ENCODE measurements at regions not wholly inside any gene's neighbourhood (a gene's known extent, or its start where the extent isn't known, plus 50 kb on each side); places are given as distances from the start of the nearest gene placed in this dataset.
"Not testable (repeated sequence)": the region's sequence is repeated elsewhere in the genome, so short reads cannot be mapped to it uniquely, and the experiment has no call there.

GRCh38 chr2:117299451-117299850 lies 515.0 kb upstream of the DDX18 start:
- POLR2A ChIA-PET = no interaction called here
- intact Hi-C loops (cut with DNase I, micrococcal nuclease) = no loop called here
- H3K27ac Mint-ChIP-seq = no peak overlapping the region
- H3K27me3 Mint-ChIP-seq = no peaks in the 10 kb centered on the region
- H3K36me3 Mint-ChIP-seq (ENCODE audit: low read depth) = no peaks in the 10 kb centered on the region
- H3K4me3 Mint-ChIP-seq = no peak overlapping the region
- peaks cover 6% of the 10 kb centered on the region for H3K9me3 Mint-ChIP-seq (ENCODE audit: low read depth)
- ATAC-seq = no peak
- CTCF ChIA-PET = no interaction called here
- no peaks in the 10 kb centered on the region for H3K4me1 Mint-ChIP-seq
- no peak for DNase-seq

- H3K4me1 Mint-ChIP-seq = no peaks in the 10 kb centered on the region
- no peak for DNase-seq
- H3K4me3 Mint-ChIP-seq = no peak overlapping the region
- no peak overlapping the region for H3K27ac Mint-ChIP-seq
- no peaks in the 10 kb centered on the region for H3K27me3 Mint-ChIP-seq
- intact Hi-C loops (cut with DNase I, micrococcal nuclease) = no loop called here
- POLR2A ChIA-PET = no interaction called here
- CTCF ChIA-PET = no interaction called here
- peaks cover 3% of the 10 kb centered on the region for H3K9me3 Mint-ChIP-seq (ENCODE audit: low read depth)
- H3K36me3 Mint-ChIP-seq (ENCODE audit: low read depth) = no peaks in the 10 kb centered on the region
- no peak for ATAC-seq
Measured at GRCh38 chr2:117308861-117309770, 505.4 kb upstream of the DDX18 start.

- Mint-ChIP-seq H3K4me3 (no peak overlapping the region), H3K27ac (no peak overlapping the region), H3K9me3 (ENCODE audit: low read depth) (peaks cover 9% of the 10 kb centered on the region), H3K27me3 (no peaks in the 10 kb centered on the region), H3K36me3 (ENCODE audit: low read depth) (no peaks in the 10 kb centered on the region), H3K4me1 (no peaks in the 10 kb centered on the region)
- DNase-seq (no peak), ATAC-seq (no peak)
- intact Hi-C loops (cut with DNase I, micrococcal nuclease) = no loop called here
- CTCF ChIA-PET = no interaction called here
- POLR2A ChIA-PET = no interaction called here
Measured at GRCh38 chr2:117321816-117322215, 492.7 kb upstream of the DDX18 start.

GRCh38 chr2:117323331-117323730 lies 491.2 kb upstream of the DDX18 start:
- Mint-ChIP-seq H3K4me1 (no peaks in the 10 kb centered on the region), H3K4me3 (no peak overlapping the region), H3K9me3 (ENCODE audit: low read depth) (peaks cover 9% of the 10 kb centered on the region), H3K27ac (no peak overlapping the region), H3K27me3 (no peaks in the 10 kb centered on the region), H3K36me3 (ENCODE audit: low read depth) (no peaks in the 10 kb centered on the region)
- DNase-seq = no peak
- POLR2A ChIA-PET = no interaction called here
- CTCF ChIA-PET = no interaction called here
- intact Hi-C loops (cut with DNase I, micrococcal nuclease) = no loop called here
- ATAC-seq = no peak

- ATAC-seq = no peak
- Mint-ChIP-seq H3K9me3 (ENCODE audit: low read depth) (peaks cover 5% of the 10 kb centered on the region), H3K27ac (no peak overlapping the region), H3K27me3 (no peaks in the 10 kb centered on the region), H3K36me3 (ENCODE audit: low read depth) (no peaks in the 10 kb centered on the region), H3K4me1 (no peaks in the 10 kb centered on the region), H3K4me3 (no peak overlapping the region)
- DNase-seq = no peak
- intact Hi-C loops (cut with DNase I, micrococcal nuclease) = no loop called here
- POLR2A ChIA-PET = no interaction called here
- CTCF ChIA-PET = no interaction called here
Measured at GRCh38 chr2:117330641-117331040, 483.9 kb upstream of the DDX18 start.

- ChIA-PET POLR2A (no interaction called here), CTCF (no interaction called here)
- DNase-seq = no peak
- H3K27ac Mint-ChIP-seq = no peak overlapping the region
- no peaks in the 10 kb centered on the region for H3K36me3 Mint-ChIP-seq (ENCODE audit: low read depth)
- no peak for ATAC-seq
- H3K4me3 Mint-ChIP-seq = no peak overlapping the region
- H3K27me3 Mint-ChIP-seq = no peaks in the 10 kb centered on the region
- no peaks in the 10 kb centered on the region for H3K4me1 Mint-ChIP-seq
- intact Hi-C loops (cut with DNase I, micrococcal nuclease) = no loop called here
- peaks cover under 1% of the 10 kb centered on the region for H3K9me3 Mint-ChIP-seq (ENCODE audit: low read depth)
Measured at GRCh38 chr2:117335967-117336366, 478.5 kb upstream of the DDX18 start.

- ChIA-PET CTCF (no interaction called here), POLR2A (no interaction called here)
- H3K4me3 Mint-ChIP-seq = no peak overlapping the region
- no peaks in the 10 kb centered on the region for H3K36me3 Mint-ChIP-seq (ENCODE audit: low read depth)
- no peaks in the 10 kb centered on the region for H3K27me3 Mint-ChIP-seq
- peaks cover 2% of the 10 kb centered on the region for H3K9me3 Mint-ChIP-seq (ENCODE audit: low read depth)
- ATAC-seq = no peak
- no peak for DNase-seq
- no peaks in the 10 kb centered on the region for H3K4me1 Mint-ChIP-seq
- H3K27ac Mint-ChIP-seq = no peak overlapping the region
- intact Hi-C loops (cut with DNase I, micrococcal nuclease) = no loop called here
Measured at GRCh38 chr2:117336496-117336895, 478.0 kb upstream of the DDX18 start.

GRCh38 chr2:117337981-117338380 lies 476.5 kb upstream of the DDX18 start:
- CTCF ChIA-PET; H3K36me3 Mint-ChIP-seq (ENCODE audit: low read depth); POLR2A ChIA-PET; ATAC-seq; intact Hi-C loops (cut with DNase I, micrococcal nuclease); H3K4me3 Mint-ChIP-seq; H3K27me3 Mint-ChIP-seq; H3K4me1 Mint-ChIP-seq; H3K27ac Mint-ChIP-seq; H3K9me3 Mint-ChIP-seq (ENCODE audit: low read depth); DNase-seq: not testable (repeated sequence)

GRCh38 chr2:117339980-117340379 lies 474.5 kb upstream of the DDX18 start:
- H3K9me3 Mint-ChIP-seq (ENCODE audit: low read depth) = peaks cover 3% of the 10 kb centered on the region
- intact Hi-C loops (cut with DNase I, micrococcal nuclease) = no loop called here
- no peaks in the 10 kb centered on the region for H3K4me1 Mint-ChIP-seq
- no peak for ATAC-seq
- H3K4me3 Mint-ChIP-seq = no peak overlapping the region
- H3K27ac Mint-ChIP-seq = no peak overlapping the region
- no peak for DNase-seq
- H3K27me3 Mint-ChIP-seq = no peaks in the 10 kb centered on the region
- POLR2A ChIA-PET = no interaction called here
- no peaks in the 10 kb centered on the region for H3K36me3 Mint-ChIP-seq (ENCODE audit: low read depth)
- CTCF ChIA-PET = no interaction called here

- ATAC-seq (no peak), DNase-seq (no peak)
- peaks cover 3% of the 10 kb centered on the region for H3K9me3 Mint-ChIP-seq (ENCODE audit: low read depth)
- H3K4me3 Mint-ChIP-seq = no peak overlapping the region
- H3K27me3 Mint-ChIP-seq = no peaks in the 10 kb centered on the region
- ChIA-PET CTCF (no interaction called here), POLR2A (no interaction called here)
- no peaks in the 10 kb centered on the region for H3K36me3 Mint-ChIP-seq (ENCODE audit: low read depth)
- intact Hi-C loops (cut with DNase I, micrococcal nuclease) = no loop called here
- H3K27ac Mint-ChIP-seq = no peak overlapping the region
- no peaks in the 10 kb centered on the region for H3K4me1 Mint-ChIP-seq
Measured at GRCh38 chr2:117341690-117342089, 472.8 kb upstream of the DDX18 start.

GRCh38 chr2:117342415-117342814 lies 472.1 kb upstream of the DDX18 start:
- CTCF ChIA-PET = no interaction called here
- H3K4me3 Mint-ChIP-seq = no peak overlapping the region
- H3K27ac Mint-ChIP-seq = no peak overlapping the region
- intact Hi-C loops (cut with DNase I, micrococcal nuclease) = no loop called here
- H3K9me3 Mint-ChIP-seq (ENCODE audit: low read depth) = peaks cover 3% of the 10 kb centered on the region
- POLR2A ChIA-PET = no interaction called here
- no peak for ATAC-seq
- no peaks in the 10 kb centered on the region for H3K36me3 Mint-ChIP-seq (ENCODE audit: low read depth)
- H3K27me3 Mint-ChIP-seq = no peaks in the 10 kb centered on the region
- no peaks in the 10 kb centered on the region for H3K4me1 Mint-ChIP-seq
- DNase-seq = no peak

GRCh38 chr2:117349687-117350086 lies 464.8 kb upstream of the DDX18 start:
- ATAC-seq (no peak), DNase-seq (no peak)
- Mint-ChIP-seq H3K27ac (no peak overlapping the region), H3K4me1 (no peaks in the 10 kb centered on the region), H3K27me3 (no peaks in the 10 kb centered on the region), H3K36me3 (ENCODE audit: low read depth) (no peaks in the 10 kb centered on the region), H3K4me3 (no peak overlapping the region), H3K9me3 (ENCODE audit: low read depth) (peaks cover 10% of the 10 kb centered on the region)
- ChIA-PET POLR2A (interaction anchor here (0.6 kb wide), 1 partner anchor 1535 kb away, joined by 6 read pairs; no protein-coding TSS in a partner anchor), CTCF (no interaction called here)
- intact Hi-C loops (cut with DNase I, micrococcal nuclease) = no loop called here

Measured in activated CD4-positive, alpha-beta T cell treated with anti-CD3 and anti-CD28 coated beads for 36 hours (primary cell).